8988T (cell line): ENCODE measurements at regions not wholly inside any gene's neighbourhood (a gene's known extent, or its start where the extent isn't known, plus 50 kb on each side); places are given as distances from the start of the nearest gene placed in this dataset.
"Not testable (repeated sequence)": the region's sequence is repeated elsewhere in the genome, so short reads cannot be mapped to it uniquely, and the experiment has no call there.

Source experiments
- DNase-seq: peaks from one replicate; pipeline ENCODE4 v3.0.0; 2011

GRCh38 chr2:236910781-236911495 is 174.8 kb upstream of the COPS8 start:
- DNase-seq = no peak

GRCh38 chr2:236912326-236913120 is 173.2 kb upstream of the COPS8 start:
- DNase-seq = no peak

GRCh38 chr2:236915186-236915585 is 170.5 kb upstream of the COPS8 start:
- DNase-seq = no peak

- no peak for DNase-seq
These were observed 170.0 kb upstream of the COPS8 start for GRCh38 chr2:236915726-236916125.

GRCh38 chr2:236916181-236916580 is 169.5 kb upstream of the COPS8 start:
- DNase-seq = no peak

GRCh38 chr2:236916651-236917050 is 169.0 kb upstream of the COPS8 start:
- DNase-seq = no peak

GRCh38 chr2:236917164-236917563 is 168.5 kb upstream of the COPS8 start:
- DNase-seq = no peak

GRCh38 chr2:236918545-236918944 is 167.1 kb upstream of the COPS8 start:
- DNase-seq = no peak

GRCh38 chr2:236919209-236919608 is 166.5 kb upstream of the COPS8 start:
- no peak for DNase-seq

GRCh38 chr2:236919801-236920379 is 165.8 kb upstream of the COPS8 start:
- not testable (repeated sequence) for DNase-seq

- DNase-seq = no peak
These were observed 163.6 kb upstream of the COPS8 start for GRCh38 chr2:236922061-236922460.

GRCh38 chr2:236928380-236929037 is 157.2 kb upstream of the COPS8 start:
- DNase-seq = no peak

GRCh38 chr2:236932831-236933361 is 152.8 kb upstream of the COPS8 start:
- DNase-seq = no peak

- DNase-seq = no peak
These were observed 151.5 kb upstream of the COPS8 start for GRCh38 chr2:236934166-236934565.

- no peak for DNase-seq
These were observed 151.0 kb upstream of the COPS8 start for GRCh38 chr2:236934656-236935055.

- no peak for DNase-seq
These were observed 150.6 kb upstream of the COPS8 start for GRCh38 chr2:236935083-236935482.

GRCh38 chr2:236935631-236936445 is 149.9 kb upstream of the COPS8 start:
- no peak for DNase-seq

- DNase-seq = no peak
These were observed 149.2 kb upstream of the COPS8 start for GRCh38 chr2:236936446-236936940.

- DNase-seq = no peak
These were observed 147.6 kb upstream of the COPS8 start for GRCh38 chr2:236938126-236938525.

- no peak for DNase-seq
These were observed 146.4 kb upstream of the COPS8 start for GRCh38 chr2:236939271-236939670.

- DNase-seq = no peak
These were observed 145.9 kb upstream of the COPS8 start for GRCh38 chr2:236939721-236940231.

- DNase-seq = no peak
These were observed 145.2 kb upstream of the COPS8 start for GRCh38 chr2:236940497-236940896.
